Stimulated activated naive CD8-positive, alpha-beta T cell treated with anti-CD3 and anti-CD28 coated beads, Interleukin-15, Interleukin-2, amounts not matched to agents 100 U/mL and 50 U/mL, for 24 hours (primary cell): ENCODE measurements at regions not wholly inside any gene's neighbourhood (a gene's known extent, or its start where the extent isn't known, plus 50 kb on each side); places are given as distances from the start of the nearest gene placed in this dataset.
"Not testable (repeated sequence)": the region's sequence is repeated elsewhere in the genome, so short reads cannot be mapped to it uniquely, and the experiment has no call there.

Source experiments
- ATAC-seq: fragments of 150-1000 bp; cut with Tn5 transposase; one replicate; pipeline ENCODE4 v1.10.0; 2021
- DNase-seq: peaks from one replicate; pipeline ENCODE4 v3.0.0; 2021

DNA sequence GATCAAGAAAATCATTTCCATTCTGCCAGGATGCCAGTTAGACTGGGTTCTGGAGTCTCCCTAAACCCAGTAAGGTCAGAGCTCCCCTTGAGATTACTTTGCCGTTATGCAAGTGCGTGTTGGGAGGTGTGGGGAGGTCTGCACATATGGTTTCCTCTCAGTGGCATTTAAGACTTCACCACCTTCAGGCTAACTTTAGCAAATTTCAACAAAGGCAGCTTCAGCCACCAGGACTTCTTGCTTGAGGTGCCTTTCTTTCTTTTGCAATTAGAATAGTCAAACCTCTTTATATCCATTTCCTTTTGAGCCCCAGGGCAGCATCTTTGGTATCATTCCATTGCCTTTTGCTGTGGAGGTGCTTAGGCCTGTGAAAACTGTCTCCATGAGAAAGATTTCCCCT, 117.2 kb upstream of the CCND2 start:
- no peak for DNase-seq
- no peak for ATAC-seq

- DNase-seq = no peak
- no peak for ATAC-seq
Measured at GRCh38 chr12:4154672-4155225, 118.8 kb upstream of the CCND2 start.

GRCh38 chr12:4153343-4153892, 120.1 kb upstream of the CCND2 start:
- DNase-seq (peak; percentile 80), ATAC-seq (peak; percentile 88)

DNA sequence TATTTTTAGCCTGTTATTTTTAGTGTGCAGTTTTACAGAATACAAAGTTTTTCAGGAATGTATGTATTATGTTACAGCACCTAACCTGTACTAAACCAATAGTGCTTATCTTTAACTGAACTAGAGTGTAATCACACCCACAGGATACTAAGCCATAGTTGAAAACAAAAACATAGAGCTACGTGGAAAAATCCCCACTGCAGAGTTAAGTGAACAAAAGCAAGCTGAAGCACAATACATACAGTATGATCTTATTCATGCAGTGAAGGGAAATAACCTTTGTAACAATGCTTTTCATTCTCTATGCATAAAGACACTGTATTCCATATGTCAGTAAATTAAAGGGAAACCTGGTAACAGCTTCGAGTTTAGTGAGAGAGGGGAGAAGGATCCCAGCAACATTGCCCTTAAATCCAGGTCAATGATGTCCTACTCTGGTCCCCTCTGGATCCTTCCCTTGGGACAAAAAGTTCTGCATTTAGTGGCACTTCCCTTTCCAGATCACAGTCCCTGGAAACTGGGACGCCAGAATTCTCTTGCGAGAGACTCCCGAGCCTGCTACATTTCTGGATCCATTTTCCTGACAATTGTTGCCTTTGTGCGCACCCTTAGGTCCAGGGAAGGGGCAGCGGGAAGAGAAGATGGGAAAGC, 121.3 kb upstream of the CCND2 start:
- DNase-seq (no peak), ATAC-seq (no peak)

DNA sequence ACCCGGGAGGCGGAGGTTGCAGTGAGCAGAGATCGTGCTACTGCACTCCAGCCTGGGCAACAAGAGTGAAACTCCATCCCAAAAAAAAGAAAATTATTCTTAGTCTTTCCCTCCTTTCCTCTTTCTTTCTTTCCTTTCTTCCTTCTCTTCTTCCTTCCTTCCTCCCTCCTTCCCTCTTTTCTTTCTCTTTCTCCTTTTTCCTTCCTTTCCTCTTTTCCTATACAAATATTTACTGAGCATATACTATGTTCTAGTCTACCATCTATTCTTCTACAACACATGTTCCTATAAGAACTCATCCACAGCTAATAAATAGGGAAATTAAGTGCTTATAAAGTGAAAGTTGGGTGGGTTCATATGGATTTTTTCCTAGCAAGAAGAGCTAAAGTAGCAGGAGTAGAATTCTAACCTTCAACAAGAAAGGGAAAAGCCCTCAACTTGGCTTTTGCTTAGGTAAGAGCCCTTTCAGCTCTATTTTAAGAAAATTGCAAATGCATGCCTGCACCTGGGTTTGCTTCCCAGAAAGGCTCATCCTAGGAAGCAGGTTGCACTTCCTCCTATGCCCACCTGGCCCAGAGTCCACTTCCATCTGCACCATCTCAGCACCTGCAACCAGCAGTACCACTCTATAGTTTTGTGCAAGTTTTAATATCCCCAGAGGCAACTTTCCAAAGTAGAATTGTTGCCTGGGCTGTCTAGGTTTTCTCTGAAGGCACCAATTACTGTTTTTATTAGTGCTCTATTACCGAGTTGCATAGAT, 122.0 kb upstream of the CCND2 start:
- ATAC-seq = no peak
- DNase-seq = no peak

GRCh38 chr12:4150355-4150754, 123.2 kb upstream of the CCND2 start:
- not testable (repeated sequence) for ATAC-seq, DNase-seq

DNA sequence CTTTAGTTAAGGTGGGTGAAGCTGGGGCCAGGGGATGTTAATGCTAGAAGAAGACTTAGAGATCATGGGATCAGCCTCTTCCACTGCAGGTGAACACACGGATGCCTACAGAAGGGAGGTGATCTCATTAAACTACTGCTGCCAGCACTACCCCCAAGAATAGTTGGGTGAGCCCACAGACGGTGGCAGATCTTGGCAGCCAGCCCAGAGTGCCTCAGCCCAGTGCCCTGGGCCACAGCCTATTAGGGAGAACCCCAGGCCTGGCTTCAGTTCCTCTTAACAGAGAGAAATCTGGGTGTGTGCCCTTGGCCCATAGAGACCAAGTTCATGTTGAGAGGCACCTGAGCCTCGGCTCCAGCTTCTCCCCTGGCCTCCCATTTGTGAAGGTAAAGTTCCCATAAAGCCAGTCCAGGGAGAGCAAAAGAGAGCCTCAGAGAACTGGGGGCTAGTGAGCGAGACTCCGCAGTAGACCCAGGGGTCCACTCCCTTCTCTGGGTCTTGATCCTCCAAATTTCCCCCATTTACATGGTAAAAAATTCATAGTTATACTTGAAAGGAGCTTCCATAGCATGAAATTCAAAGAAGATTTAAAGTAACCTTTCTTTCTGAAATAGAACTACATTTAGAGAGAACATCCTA, 125.0 kb upstream of the CCND2 start:
- DNase-seq = peak; percentile 81
- peak; percentile 19 for ATAC-seq

GRCh38 chr12:4147031-4147481, 126.5 kb upstream of the CCND2 start:
- ATAC-seq = no peak

DNA sequence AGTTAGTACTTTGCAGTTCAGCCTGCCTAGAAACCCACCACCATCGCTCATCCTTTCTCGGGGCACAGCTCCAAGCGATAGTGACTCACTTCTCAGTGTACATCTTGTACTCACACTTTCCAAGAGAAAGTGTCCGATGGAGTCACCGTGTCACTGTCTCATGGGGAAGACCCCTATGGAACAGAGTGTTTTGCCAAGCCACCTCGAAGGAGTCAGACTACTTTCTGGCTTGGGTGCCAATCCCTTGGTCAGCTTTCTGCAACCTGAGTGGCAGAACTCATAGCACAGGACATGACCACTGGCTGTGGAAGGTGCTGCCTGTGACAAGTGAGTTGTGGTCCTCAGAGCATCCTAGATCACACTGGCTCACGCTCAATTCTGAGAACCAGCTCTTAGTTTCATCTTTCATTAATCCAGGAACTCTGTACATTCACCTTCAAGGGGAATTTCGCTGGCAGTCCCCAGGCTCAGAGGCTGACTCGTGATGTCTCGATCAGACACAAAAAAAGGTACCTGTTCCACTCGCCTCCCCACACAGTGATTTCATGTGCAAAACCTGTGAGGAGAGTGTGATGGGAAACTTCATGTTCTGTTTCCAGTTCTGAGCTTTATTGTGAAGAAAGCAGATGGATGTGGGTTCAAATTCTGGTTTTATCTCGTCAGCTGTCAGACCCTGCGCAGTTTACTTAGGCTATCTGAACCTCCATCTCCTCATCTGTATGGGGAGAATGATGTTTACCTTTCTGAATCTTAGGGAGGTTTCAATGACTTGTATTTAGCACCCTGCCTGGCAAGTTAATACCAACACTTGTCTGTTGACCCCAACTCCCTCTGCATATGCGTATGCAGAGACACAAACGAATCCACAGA, 127.3 kb upstream of the CCND2 start:
- DNase-seq (peak; percentile 71), ATAC-seq (peak; percentile 74)

More at GRCh38 chr12:4147031-4147481, 126.5 kb upstream of the CCND2 start:
- no peak for DNase-seq

DNA sequence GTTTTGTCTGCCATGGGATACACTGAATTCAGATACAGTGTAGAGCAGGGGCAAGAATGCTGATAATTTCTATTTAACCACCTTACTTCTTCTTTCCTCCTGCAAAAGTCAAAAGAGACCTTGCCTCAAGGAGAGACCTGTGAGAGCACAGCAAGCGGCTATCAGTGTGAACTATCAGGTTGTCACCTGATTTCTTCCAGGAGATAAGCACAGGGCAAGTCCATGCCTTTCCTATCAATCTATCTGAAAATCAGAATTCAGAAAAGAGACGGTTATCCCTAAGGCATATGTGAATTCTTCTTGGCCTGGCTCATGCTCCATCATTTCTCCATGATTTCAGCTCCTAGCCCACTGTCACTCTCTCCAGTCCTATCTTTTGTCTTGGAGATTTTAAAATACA, 128.9 kb upstream of the CCND2 start:
- DNase-seq (no peak), ATAC-seq (no peak)

DNA sequence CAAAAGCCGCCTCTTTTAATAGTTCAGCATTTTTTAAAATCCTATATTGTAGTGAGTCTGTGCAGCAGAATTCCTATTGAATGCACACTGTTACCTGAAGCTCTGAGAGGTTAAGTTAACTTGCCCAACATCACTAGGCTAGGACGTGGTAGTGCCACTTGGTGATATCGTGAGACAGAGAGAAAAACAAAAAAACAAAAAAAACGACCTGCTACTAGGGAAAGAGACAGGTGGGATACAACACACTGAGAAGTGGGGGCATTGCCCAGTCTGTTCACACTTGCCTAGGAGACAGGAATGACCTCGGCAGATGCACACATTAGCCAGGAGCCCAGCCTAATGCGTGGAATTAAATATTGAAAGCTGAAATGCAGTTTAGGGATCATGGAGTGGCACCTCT, 129.7 kb upstream of the CCND2 start:
- no peak for DNase-seq

GRCh38 chr12:4141348-4142270, 132.0 kb upstream of the CCND2 start:
- ATAC-seq (peak; percentile 57), DNase-seq (no peak)

More for the DNA sequence above, 129.7 kb upstream of the CCND2 start:
- ATAC-seq = no peak

GRCh38 chr12:4140581-4141301, 132.8 kb upstream of the CCND2 start:
- no peak for DNase-seq
- no peak for ATAC-seq

DNA sequence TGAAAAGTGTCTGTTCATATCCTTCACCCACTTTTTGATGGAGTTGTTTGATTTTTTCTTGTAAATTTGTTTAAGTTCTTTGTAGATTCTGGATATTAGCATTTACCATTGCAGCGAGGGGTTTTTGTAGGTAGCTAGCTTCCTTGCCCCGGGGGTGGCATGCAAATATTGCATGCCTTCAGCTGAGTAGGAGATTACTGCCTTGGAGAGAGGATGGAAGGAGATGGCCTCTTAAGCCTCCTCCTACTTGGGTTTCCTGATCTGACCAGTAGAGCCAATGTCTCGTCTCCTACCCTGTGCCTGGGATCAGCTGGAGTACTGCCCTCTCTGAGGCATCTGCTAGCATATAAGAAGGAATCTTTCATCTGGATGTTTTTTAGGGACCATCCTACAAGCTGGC, 134.4 kb upstream of the CCND2 start:
- DNase-seq (no peak), ATAC-seq (no peak)

DNA sequence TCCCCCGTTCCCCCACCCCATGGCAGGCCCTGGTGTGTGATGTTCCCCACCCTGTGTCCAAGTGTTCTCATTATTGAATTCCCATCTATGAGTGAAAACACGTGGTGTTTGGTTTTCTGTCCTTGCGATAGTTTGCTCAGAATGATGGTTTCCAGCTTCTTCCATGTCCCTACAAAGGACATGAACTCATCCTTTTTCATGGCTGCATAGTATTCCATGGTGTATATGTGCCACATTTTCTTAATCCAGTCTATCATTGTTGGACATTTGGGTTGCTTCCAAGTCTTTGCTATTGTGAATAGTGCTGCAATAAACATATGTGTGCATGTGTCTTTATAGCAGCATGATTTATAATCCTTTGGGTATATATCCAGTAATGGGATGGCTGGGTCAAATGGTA, 135.0 kb upstream of the CCND2 start:
- DNase-seq, ATAC-seq: not testable (repeated sequence)

- no peak for DNase-seq
Measured at GRCh38 chr12:4138051-4138450, 135.5 kb upstream of the CCND2 start.

GRCh38 chr12:4137441-4137840, 136.1 kb upstream of the CCND2 start:
- ATAC-seq (no peak), DNase-seq (no peak)

More at GRCh38 chr12:4138051-4138450, 135.5 kb upstream of the CCND2 start:
- ATAC-seq = no peak

GRCh38 chr12:4137015-4137414, 136.5 kb upstream of the CCND2 start:
- DNase-seq = no peak
- no peak for ATAC-seq

DNA sequence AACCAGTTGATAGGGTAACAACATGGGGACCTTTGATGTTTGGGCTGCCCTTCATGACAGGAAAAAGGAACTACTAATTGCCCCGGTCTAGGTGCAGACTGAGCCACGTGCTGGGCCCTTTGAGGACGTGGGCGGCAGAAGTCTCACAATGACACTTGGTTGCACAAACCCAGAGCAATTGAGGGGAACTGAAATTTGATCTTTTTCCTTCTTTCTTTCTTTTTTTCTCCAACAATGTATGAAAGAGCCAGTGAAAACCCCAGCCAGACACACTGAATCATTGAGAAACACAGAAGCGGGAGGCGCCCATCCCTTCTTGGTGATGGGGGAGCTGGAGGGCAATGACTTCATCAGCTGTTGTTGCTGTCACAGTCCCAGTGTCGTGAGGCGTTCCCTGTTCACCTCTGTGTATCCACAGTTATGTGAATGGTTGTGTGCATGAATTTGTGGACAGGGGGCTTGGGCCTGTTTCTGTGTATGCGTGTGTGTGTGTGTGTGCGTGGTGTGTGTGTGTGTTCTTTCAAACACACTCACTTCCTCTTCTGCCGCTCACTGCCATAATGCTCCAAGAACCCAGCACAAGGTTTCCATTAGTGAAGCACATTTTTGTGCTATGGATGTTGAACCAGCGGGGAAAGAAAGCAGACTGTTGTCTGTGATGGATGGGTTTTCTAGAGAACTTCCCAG, 137.5 kb upstream of the CCND2 start:
- ATAC-seq = peak; percentile 93
- peak; percentile 79 for DNase-seq
